SU-DHL-6 (cell line): ENCODE measurements at regions not wholly inside any gene's neighbourhood (a gene's known extent, or its start where the extent isn't known, plus 50 kb on each side); places are given as distances from the start of the nearest gene placed in this dataset.

Source experiments
- EZH2phosphoT487 ChIP-seq: fragments of 200-600 bp; sonication (generic), shearing (Covaris generic); conservative IDR thresholded peaks from 2 replicates; pipeline ENCODE4 v1.6.1; 2018; ENCODE audit warnings: mild to moderate bottlenecking, antibody characterized with exemption, low read length, moderate library complexity, mixed read lengths
- TF ChIP-seq, protein P1 (sequence below): fragments of 200-600 bp; sonication (generic); IDR thresholded peaks from one replicate; pipeline ENCODE4 v1.5.1; 2017; ENCODE audit warnings: antibody characterized with exemption, mild to moderate bottlenecking, low read length, moderate library complexity; ENCODE audit not compliant: insufficient read depth, poor library complexity, severe bottlenecking

DNA sequence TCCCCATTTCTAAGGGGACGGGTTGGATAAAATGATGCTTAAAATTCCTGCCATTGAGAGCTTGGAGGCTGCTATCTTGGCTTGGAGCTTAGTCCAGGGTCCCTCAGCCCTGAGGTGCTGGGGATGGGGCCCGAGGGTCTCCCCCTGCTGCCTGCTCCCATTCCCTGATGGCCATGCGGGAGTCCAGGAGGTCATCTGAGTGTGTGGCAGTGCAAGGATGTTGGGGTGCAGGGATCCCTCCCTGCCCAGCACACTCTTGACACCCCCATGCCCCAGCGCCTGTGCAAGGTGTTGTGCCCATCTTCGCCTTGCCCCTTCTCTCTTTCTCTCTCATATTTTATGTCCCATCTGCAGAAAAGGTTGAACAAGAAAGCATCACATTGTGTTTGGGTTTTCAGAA is 90.4 kb downstream of the IRF8 start:
- TF ChIP-seq, protein P1, sequence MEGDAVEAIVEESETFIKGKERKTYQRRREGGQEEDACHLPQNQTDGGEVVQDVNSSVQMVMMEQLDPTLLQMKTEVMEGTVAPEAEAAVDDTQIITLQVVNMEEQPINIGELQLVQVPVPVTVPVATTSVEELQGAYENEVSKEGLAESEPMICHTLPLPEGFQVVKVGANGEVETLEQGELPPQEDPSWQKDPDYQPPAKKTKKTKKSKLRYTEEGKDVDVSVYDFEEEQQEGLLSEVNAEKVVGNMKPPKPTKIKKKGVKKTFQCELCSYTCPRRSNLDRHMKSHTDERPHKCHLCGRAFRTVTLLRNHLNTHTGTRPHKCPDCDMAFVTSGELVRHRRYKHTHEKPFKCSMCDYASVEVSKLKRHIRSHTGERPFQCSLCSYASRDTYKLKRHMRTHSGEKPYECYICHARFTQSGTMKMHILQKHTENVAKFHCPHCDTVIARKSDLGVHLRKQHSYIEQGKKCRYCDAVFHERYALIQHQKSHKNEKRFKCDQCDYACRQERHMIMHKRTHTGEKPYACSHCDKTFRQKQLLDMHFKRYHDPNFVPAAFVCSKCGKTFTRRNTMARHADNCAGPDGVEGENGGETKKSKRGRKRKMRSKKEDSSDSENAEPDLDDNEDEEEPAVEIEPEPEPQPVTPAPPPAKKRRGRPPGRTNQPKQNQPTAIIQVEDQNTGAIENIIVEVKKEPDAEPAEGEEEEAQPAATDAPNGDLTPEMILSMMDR: no peak
- no peak for TF ChIP-seq EZH2phosphoT487
